B cell (primary cell): ENCODE measurements at regions not wholly inside any gene's neighbourhood (a gene's known extent, or its start where the extent isn't known, plus 50 kb on each side); places are given as distances from the start of the nearest gene placed in this dataset.

Source experiments
- ATAC-seq: fragments of 200-7000 bp; cut with Tn5 transposase; one replicate; pipeline ENCODE4 v1.10.0; 2021; ENCODE audit warnings: low read depth, mild to moderate bottlenecking, moderate number of reproducible peaks, moderate library complexity
- CTCF ChIA-PET: fragments of 350-600 bp; sonication (Branson Sonifier 250); formaldehyde crosslinking; loops from one replicate; lab custom pipeline; 2021; ENCODE audit warnings: antibody characterized with exemption, inconsistent platforms; lab: Charles Lee
- POLR2A ChIA-PET: fragments of 350-600 bp; sonication (Branson Sonifier 250); formaldehyde crosslinking; loops from one replicate; lab custom pipeline; 2021; ENCODE audit warnings: antibody characterized with exemption; lab: Charles Lee
- DNase-seq: peaks from one replicate; pipeline ENCODE4 v3.0.0; 2013
- H2AFZ ChIP-seq: 2 replicates; pipeline ENCODE4 v1.6.1; 2012; ENCODE audit warnings: mild to moderate bottlenecking, low read depth, low read length; ENCODE audit not compliant: insufficient read depth, poor library complexity, severe bottlenecking
- H3K27ac ChIP-seq, 2 donors: 1 replicate in 1 of 2; 2 replicates in 1 of 2; pipeline ENCODE4 v1.5.1; 2012 to 2013; ENCODE audit warnings: low read length in 2 of 2, mild to moderate bottlenecking in 2 of 2, moderate library complexity in 1 of 2
- H3K27me3 ChIP-seq, 4 experiments: fragments of 200-600 bp in 1 of 4; sonication (generic) in 1 of 4; replicated peaks in 1 of 4; 1 replicate in 2 of 4; 2 replicates in 2 of 4; pipeline versions ENCODE4 v1.6.1 to v1.7.0; 2013 to 2016; ENCODE audit warnings: low read length in 3 of 4, mild to moderate bottlenecking in 2 of 4, mixed read lengths in 1 of 4, moderate library complexity in 1 of 4; ENCODE audit not compliant: insufficient read depth in 4 of 4, control insufficient read depth in 3 of 4; ENCODE audit errors: control extremely low read depth in 1 of 4
- H3K36me3 ChIP-seq, 2 experiments: replicated peaks in 1 of 2; 1 replicate in 1 of 2; 2 replicates in 1 of 2; pipeline versions ENCODE4 v1.6.1 to v1.7.1; 2013; ENCODE audit warnings: low read length in 1 of 2; ENCODE audit not compliant: insufficient read depth in 2 of 2, control insufficient read depth in 1 of 2; ENCODE audit errors: control extremely low read depth in 1 of 2, extremely low read depth in 1 of 2
- H3K4me1 ChIP-seq, 2 donors: fragments of 200-600 bp in 1 of 2; sonication (generic) in 1 of 2; 1 replicate in 1 of 2; 2 replicates in 1 of 2; pipeline versions ENCODE4 v1.5.1 to v1.6.1; 2013 to 2017; ENCODE audit warnings: low read length in 2 of 2; ENCODE audit not compliant: control insufficient read depth in 2 of 2, insufficient read depth in 2 of 2
- H3K4me2 ChIP-seq: replicated peaks from 2 replicates; pipeline ENCODE3; 2012; ENCODE audit warnings: mild to moderate bottlenecking, low read depth, low read length; ENCODE audit not compliant: poor library complexity, severe bottlenecking
- H3K4me3 ChIP-seq, 5 experiments: fragments of 200-600 bp in 1 of 5; sonication (generic) in 1 of 5; 1 replicate in 3 of 5; 2 replicates in 2 of 5; pipeline versions ENCODE4 v1.5.1 to v1.7.0; 2011 to 2016; ENCODE audit warnings: low read length in 4 of 5, mild to moderate bottlenecking in 4 of 5, low read depth in 2 of 5, control low read depth in 1 of 5, moderate library complexity in 1 of 5; ENCODE audit not compliant: insufficient read depth in 1 of 5; ENCODE audit errors: control extremely low read depth in 1 of 5, extremely low read depth in 1 of 5
- H3K79me2 ChIP-seq: fragments of 200-600 bp; sonication (generic); one replicate; pipeline ENCODE4 v1.6.0; 2016; ENCODE audit warnings: low read length; ENCODE audit not compliant: control insufficient read depth, insufficient read depth
- H3K9ac ChIP-seq: fragments of 200-600 bp; sonication (generic); 2 replicates; pipeline ENCODE4 v1.6.1; 2017; ENCODE audit warnings: mild to moderate bottlenecking, low read length, moderate library complexity
- H3K9me3 ChIP-seq, 3 donors: one replicate each; pipeline versions ENCODE4 v1.6.1 to v1.7.1; 2013; ENCODE audit warnings: low read length in 2 of 3; ENCODE audit not compliant: control insufficient read depth in 2 of 3, insufficient read depth in 1 of 3; ENCODE audit errors: control extremely low read depth in 1 of 3
- H4K20me1 ChIP-seq: 2 replicates; pipeline ENCODE4 v1.6.0; 2012; ENCODE audit warnings: mild to moderate bottlenecking, low read length; ENCODE audit not compliant: insufficient read depth, control insufficient read depth, poor library complexity, severe bottlenecking
- H3K27ac Mint-ChIP-seq: one replicate; pipeline ENCODE4 v1.8.0; 2021; ENCODE audit warnings: mixed read lengths
- H3K27me3 Mint-ChIP-seq: one replicate; pipeline ENCODE4 v1.8.0; 2021; ENCODE audit warnings: mixed read lengths
- H3K4me1 Mint-ChIP-seq: one replicate; pipeline ENCODE4 v1.8.0; 2021; ENCODE audit warnings: mixed read lengths
- H3K4me3 Mint-ChIP-seq: one replicate; pipeline ENCODE4 v1.8.0; 2021; ENCODE audit warnings: mixed read lengths
- H3K9me3 Mint-ChIP-seq: one replicate; pipeline ENCODE4 v1.8.0; 2022; ENCODE audit warnings: mixed read lengths; ENCODE audit not compliant: insufficient read depth
- EZH2 ChIP-seq: IDR thresholded peaks from 2 replicates; pipeline ENCODE4 v1.6.1; 2012; ENCODE audit warnings: borderline replicate concordance, low read depth, mild to moderate bottlenecking, moderate library complexity, low read length; ENCODE audit not compliant: insufficient read depth, poor library complexity, severe bottlenecking
- WGBS: methylation state at CpG from one replicate; pipeline ENCODE4 v1.1.5; 2013; ENCODE audit warnings: missing lambda C conversion rate; ENCODE audit not compliant: insufficient coverage; 5-methylcytosine and 5-hydroxymethylcytosine counted together
- intact Hi-C: fragments of 100-400 bp; cut with micrococcal nuclease; formaldehyde crosslinking; loops from one replicate; pipeline ENCODE4 v1.10.0; 2022
- TF ChIP-seq, protein P1 (sequence below): fragments of 200-600 bp; IDR thresholded peaks from one replicate; pipeline ENCODE4 v1.8.0; 2022; ENCODE audit warnings: antibody characterized with exemption, mild to moderate bottlenecking

DNA sequence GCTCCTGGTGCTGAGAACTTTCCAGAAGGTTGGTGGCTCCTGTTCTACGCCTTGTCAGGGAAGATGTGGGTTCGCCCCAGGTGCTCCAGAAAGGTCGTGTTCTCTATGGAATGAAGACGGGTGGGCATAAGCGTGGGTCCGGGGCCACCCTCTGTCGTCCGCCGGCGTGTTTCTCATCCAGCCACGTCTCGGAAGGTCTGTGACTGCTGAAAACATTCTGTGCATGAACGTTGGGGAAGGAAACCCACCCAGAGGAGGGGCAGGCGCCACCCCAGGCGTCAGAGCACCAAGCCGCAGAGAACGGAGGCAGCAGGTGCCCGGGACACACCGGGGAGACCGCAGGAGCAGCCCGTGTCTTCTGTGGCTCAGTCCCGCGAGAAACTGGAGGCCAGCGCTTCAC lies 118.2 kb downstream of the RTP5 start:
- no peak for TF ChIP-seq EZH2
- TF ChIP-seq, protein P1, sequence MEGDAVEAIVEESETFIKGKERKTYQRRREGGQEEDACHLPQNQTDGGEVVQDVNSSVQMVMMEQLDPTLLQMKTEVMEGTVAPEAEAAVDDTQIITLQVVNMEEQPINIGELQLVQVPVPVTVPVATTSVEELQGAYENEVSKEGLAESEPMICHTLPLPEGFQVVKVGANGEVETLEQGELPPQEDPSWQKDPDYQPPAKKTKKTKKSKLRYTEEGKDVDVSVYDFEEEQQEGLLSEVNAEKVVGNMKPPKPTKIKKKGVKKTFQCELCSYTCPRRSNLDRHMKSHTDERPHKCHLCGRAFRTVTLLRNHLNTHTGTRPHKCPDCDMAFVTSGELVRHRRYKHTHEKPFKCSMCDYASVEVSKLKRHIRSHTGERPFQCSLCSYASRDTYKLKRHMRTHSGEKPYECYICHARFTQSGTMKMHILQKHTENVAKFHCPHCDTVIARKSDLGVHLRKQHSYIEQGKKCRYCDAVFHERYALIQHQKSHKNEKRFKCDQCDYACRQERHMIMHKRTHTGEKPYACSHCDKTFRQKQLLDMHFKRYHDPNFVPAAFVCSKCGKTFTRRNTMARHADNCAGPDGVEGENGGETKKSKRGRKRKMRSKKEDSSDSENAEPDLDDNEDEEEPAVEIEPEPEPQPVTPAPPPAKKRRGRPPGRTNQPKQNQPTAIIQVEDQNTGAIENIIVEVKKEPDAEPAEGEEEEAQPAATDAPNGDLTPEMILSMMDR = no peak
- Mint-ChIP-seq H3K4me3 (no peak overlapping the region), H3K27ac (no peak overlapping the region), H3K4me1 (peaks cover 57% of the 10 kb centered on the region), H3K9me3 (no peaks in the 10 kb centered on the region), H3K27me3 (no peaks in the 10 kb centered on the region)
- POLR2A ChIA-PET = interaction anchor here (0.7 kb wide), 1 partner anchor 37 kb away, joined by 3 read pairs; no protein-coding TSS in a partner anchor
- Histone ChIP-seq H3K36me3 (peaks cover 0 to 3% of the 10 kb centered on the region in 2 experiments), H3K4me2 (peak overlapping the region; percentile 16), H3K27me3 (no peaks in the 10 kb centered on the region), H3K9ac (no peak overlapping the region), H4K20me1 (no peaks in the 10 kb centered on the region), H3K79me2 (peaks cover 4% of the 10 kb centered on the region), H3K9me3 (peaks cover 0 to 51% (median 5%) of the 10 kb centered on the region in 3 donors), H3K27ac (no peak overlapping the region), H3K4me1 (peaks cover 26 to 45% of the 10 kb centered on the region in 2 donors), H3K4me3 (no peak overlapping the region), H2AFZ (no peak overlapping the region)
- DNase-seq (no peak), ATAC-seq (no peak)
- CTCF ChIA-PET = interaction anchor here (1.8 kb wide), 1 partner anchor 37 kb away, joined by 7 read pairs; no protein-coding TSS in a partner anchor
- 94% methylated on average over 24 of the region's 24 CpGs for WGBS
- intact Hi-C loops = no loop called here

DNA sequence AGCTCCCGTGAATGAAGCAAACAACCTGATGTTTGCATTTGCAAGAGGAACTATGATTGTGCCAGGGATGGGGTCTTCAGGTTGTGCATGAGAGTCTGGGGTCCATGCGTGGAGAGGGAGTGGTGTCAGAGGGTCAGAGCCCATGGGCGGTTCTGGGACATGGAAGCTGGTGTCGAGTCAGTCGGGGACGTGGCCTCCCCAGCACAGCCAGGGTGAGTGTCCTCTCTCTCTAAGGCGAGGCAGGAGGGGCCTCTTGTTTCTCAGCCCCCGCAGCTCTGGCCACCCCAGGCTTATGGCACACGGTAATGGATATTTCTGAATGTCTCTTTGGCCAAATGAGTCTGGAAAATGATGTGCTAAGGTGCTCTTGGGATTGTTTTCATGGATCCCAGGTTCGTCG lies 118.6 kb downstream of the RTP5 start:
- intact Hi-C loops = no loop called here
- H3K4me1 Mint-ChIP-seq = peaks cover 57% of the 10 kb centered on the region
- Histone ChIP-seq H3K79me2 (peaks cover 4% of the 10 kb centered on the region), H3K27ac (no peak overlapping the region), H2AFZ (no peak overlapping the region), H4K20me1 (no peaks in the 10 kb centered on the region), H3K4me2 (peak overlapping the region; percentile 16), H3K36me3 (peaks cover 0 to 7% of the 10 kb centered on the region in 2 experiments), H3K9ac (no peak overlapping the region), H3K9me3 (peaks cover 0 to 51% (median 5%) of the 10 kb centered on the region in 3 donors), H3K4me1 (peaks cover 26 to 45% of the 10 kb centered on the region in 2 donors), H3K27me3 (no peaks in the 10 kb centered on the region), H3K4me3 (no peak overlapping the region)
- no peak for DNase-seq
- ATAC-seq = no peak
- ChIA-PET POLR2A (no interaction called here), CTCF (interaction anchor here (1.8 kb wide), 1 partner anchor 37 kb away, joined by 7 read pairs; no protein-coding TSS in a partner anchor)
- no peaks in the 10 kb centered on the region for H3K27me3 Mint-ChIP-seq
- H3K27ac Mint-ChIP-seq = no peak overlapping the region
- H3K4me3 Mint-ChIP-seq = no peak overlapping the region
- no peak for TF ChIP-seq EZH2
- TF ChIP-seq, protein P1 = no peak
- WGBS = 99% methylated on average over 9 of the region's 11 CpGs
- H3K9me3 Mint-ChIP-seq = no peaks in the 10 kb centered on the region
